ENCODE measurements at regions not wholly inside any gene's neighbourhood (a gene's known extent, or its start where the extent isn't known, plus 50 kb on each side); places are given as distances from the start of the nearest gene placed in this dataset.

GRCh38 chr2:88261725-88262124 is 91.6 kb downstream of the THNSL2 start:
- no peak overlapping the region for H3K4me3 ChIP-seq (ENCODE audit: low read depth, low read length)
- DNase-seq (ENCODE audit: low read depth) = no peak
- TF ChIP-seq, protein P1, sequence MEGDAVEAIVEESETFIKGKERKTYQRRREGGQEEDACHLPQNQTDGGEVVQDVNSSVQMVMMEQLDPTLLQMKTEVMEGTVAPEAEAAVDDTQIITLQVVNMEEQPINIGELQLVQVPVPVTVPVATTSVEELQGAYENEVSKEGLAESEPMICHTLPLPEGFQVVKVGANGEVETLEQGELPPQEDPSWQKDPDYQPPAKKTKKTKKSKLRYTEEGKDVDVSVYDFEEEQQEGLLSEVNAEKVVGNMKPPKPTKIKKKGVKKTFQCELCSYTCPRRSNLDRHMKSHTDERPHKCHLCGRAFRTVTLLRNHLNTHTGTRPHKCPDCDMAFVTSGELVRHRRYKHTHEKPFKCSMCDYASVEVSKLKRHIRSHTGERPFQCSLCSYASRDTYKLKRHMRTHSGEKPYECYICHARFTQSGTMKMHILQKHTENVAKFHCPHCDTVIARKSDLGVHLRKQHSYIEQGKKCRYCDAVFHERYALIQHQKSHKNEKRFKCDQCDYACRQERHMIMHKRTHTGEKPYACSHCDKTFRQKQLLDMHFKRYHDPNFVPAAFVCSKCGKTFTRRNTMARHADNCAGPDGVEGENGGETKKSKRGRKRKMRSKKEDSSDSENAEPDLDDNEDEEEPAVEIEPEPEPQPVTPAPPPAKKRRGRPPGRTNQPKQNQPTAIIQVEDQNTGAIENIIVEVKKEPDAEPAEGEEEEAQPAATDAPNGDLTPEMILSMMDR (IDR thresholded peaks at IDR 0.05; ENCODE audit: insufficient read depth, low read depth, low read length) = no peak

DNA sequence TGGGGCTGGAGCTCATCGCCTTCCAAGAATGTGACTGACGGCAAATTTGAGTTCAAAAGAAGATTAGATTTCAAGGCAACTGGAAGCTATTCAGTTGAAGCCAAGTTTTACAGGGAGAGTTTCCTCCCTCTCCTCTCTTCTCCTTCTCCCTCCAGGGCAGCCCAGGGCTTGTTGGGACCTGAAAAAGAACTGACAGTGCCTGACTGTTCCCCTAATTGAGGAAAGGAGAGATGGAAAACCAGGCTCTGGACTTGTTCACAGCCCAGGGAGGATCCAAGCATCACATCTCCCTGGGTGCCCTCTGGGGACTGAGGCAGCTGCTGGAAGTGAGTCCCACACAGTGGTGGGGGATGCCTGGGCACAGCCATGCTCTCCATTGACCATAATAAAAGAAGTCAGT is 88.1 kb downstream of the THNSL2 start:
- no peak for DNase-seq (ENCODE audit: low read depth)
- H3K4me3 ChIP-seq (ENCODE audit: low read depth, low read length) = no peak overlapping the region
- TF ChIP-seq, protein P1 (IDR thresholded peaks at IDR 0.05; ENCODE audit: insufficient read depth, low read depth, low read length) = no peak

DNA sequence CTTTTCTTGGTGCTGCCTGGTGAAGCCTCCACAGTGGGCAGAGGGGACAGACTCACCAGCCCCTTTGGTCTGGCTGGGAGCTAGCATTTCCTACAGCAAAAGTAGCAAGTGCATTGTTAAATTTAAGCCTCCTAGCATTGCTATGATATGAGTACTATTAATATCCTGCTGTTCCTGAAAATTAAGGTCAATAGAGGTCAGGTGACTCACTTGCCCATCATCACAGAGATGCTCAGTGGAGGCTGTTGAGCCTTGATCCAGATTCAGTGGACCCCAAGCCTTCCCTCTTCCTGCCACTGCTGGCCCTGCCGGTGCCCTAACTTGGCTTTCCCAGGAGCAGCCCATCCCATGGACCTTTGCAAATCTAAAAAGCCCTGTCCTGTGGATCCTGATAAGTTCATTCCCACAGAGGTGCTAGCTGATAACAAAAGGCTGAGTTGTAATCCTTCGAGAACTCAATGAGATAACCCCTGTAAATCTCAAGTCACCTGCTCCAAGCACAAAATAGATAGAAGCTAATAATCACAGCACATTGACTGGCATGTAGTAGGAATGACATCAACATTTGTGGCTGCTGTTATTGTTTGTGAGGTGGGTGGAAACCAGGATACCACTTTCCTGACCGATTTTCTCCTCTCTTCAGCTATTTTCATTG is 84.4 kb downstream of the THNSL2 start:
- TF ChIP-seq, protein P1 (IDR thresholded peaks at IDR 0.05; ENCODE audit: insufficient read depth, low read depth, low read length) = no peak
- DNase-seq (ENCODE audit: low read depth) = no peak
- H3K4me3 ChIP-seq (ENCODE audit: low read depth, low read length) = no peak overlapping the region

DNA sequence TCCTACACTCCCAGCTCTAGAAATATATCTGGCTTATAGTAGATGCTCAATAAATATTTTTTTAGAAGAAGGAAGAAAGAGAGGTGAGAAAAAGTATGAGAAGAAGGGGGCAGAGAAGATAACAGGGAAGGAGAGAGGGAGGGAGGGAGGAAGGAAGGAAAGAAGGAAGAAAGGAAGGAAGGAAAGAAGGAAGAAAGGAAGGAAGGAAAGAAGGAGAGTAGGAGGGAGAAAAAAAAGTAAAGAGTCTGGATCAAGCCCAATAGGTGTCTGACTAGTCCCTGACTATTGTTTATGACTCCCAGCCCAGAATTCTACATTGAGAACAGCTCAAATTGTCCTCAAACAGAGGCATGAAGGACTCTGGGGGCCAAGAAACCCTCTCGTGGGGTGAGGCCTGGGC is 83.9 kb downstream of the THNSL2 start:
- TF ChIP-seq, protein P1 (IDR thresholded peaks at IDR 0.05; ENCODE audit: insufficient read depth, low read depth, low read length) = no peak
- H3K4me3 ChIP-seq (ENCODE audit: low read depth, low read length) = no peak overlapping the region
- DNase-seq (ENCODE audit: low read depth) = no peak

DNA sequence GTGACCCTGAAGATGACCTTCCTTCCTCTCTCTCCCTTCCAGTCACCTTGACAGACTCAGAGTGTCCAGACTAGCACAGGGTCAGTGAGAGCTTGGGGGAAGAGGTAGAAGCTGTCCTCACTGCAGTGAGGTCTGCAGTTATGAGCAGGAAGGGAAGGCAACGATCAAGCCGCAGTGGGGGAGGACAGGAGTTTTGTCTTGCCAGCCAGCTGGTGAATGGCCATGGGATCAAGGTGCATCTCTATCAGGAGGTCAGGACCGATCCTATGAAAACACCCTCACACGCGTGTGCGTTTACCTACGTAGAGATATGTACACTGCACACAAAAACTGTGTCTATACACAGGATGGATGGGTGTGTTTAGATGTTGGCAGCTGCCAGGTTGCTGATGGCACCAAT is 83.2 kb downstream of the THNSL2 start:
- H3K4me3 ChIP-seq (ENCODE audit: low read depth, low read length) = no peak overlapping the region
- TF ChIP-seq, protein P1 (IDR thresholded peaks at IDR 0.05; ENCODE audit: insufficient read depth, low read depth, low read length) = no peak
- DNase-seq (ENCODE audit: low read depth) = no peak

- TF ChIP-seq, protein P1 (IDR thresholded peaks at IDR 0.05; ENCODE audit: insufficient read depth, low read depth, low read length) = no peak
- DNase-seq (ENCODE audit: low read depth) = no peak
- no peak overlapping the region for H3K4me3 ChIP-seq (ENCODE audit: low read depth, low read length)
Observed at GRCh38 chr2:88252646-88253045, 82.5 kb downstream of the THNSL2 start.

DNA sequence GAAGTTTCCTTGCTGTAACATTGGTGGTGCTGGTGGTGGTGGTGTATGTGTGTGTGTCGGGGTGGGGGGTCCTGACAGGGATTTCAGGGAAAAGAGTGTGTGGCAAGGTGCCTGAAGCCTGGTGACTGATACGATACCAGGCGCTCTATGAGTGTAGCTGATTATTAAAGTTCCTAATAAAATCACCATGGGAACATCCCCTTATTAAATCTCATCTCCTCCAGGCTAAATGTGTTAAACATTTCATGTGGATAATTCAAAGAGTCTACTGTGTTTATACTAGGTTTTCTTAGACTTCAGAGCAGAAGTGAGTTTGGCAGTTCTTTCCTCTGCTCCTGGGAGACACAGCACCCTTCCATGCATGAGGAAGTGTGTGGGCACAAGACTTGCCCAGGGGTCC is 82.0 kb downstream of the THNSL2 start:
- TF ChIP-seq, protein P1 (IDR thresholded peaks at IDR 0.05; ENCODE audit: insufficient read depth, low read depth, low read length) = no peak
- H3K4me3 ChIP-seq (ENCODE audit: low read depth, low read length) = no peak overlapping the region
- DNase-seq (ENCODE audit: low read depth) = no peak
